Thymus (tissue), 11 donors: ENCODE measurements at regions not wholly inside any gene's neighbourhood (a gene's known extent, or its start where the extent isn't known, plus 50 kb on each side); places are given as distances from the start of the nearest gene placed in this dataset.

Source experiments
- DNase-seq, 9 donors: peaks; one replicate each; pipeline ENCODE4 v3.0.0-alpha.2; 2013; ENCODE audit warnings: low spot score in 9 of 9, low read depth in 6 of 9, missing footprints in 1 of 9
- H3K27ac ChIP-seq, 2 donors: one replicate each; pipeline ENCODE4 v1.5.1; 2013; ENCODE audit warnings: control low read depth in 1 of 2, low read depth in 1 of 2, low read length in 1 of 2, mild to moderate bottlenecking in 1 of 2, moderate library complexity in 1 of 2
- H3K27me3 ChIP-seq, 2 donors: one replicate each; pipeline ENCODE4 v1.5.1; 2013; ENCODE audit warnings: low read length in 1 of 2; ENCODE audit not compliant: control insufficient read depth in 2 of 2, insufficient read depth in 1 of 2
- H3K36me3 ChIP-seq, 2 donors: one replicate each; pipeline ENCODE4 v1.5.1; 2013; ENCODE audit warnings: low read length in 1 of 2, mild to moderate bottlenecking in 1 of 2, moderate library complexity in 1 of 2; ENCODE audit not compliant: control insufficient read depth in 2 of 2, insufficient read depth in 2 of 2
- H3K4me1 ChIP-seq, 2 donors: one replicate each; pipeline ENCODE4 v1.5.1; 2013; ENCODE audit warnings: low read length in 2 of 2; ENCODE audit not compliant: control insufficient read depth in 2 of 2, insufficient read depth in 2 of 2
- H3K4me3 ChIP-seq, 2 donors: one replicate each; pipeline ENCODE4 v1.5.1; 2013; ENCODE audit warnings: low read length in 2 of 2, control low read depth in 1 of 2, mild to moderate bottlenecking in 1 of 2
- H3K9me3 ChIP-seq, 2 donors: one replicate each; pipeline ENCODE4 v1.5.1; 2013; ENCODE audit warnings: low read length in 1 of 2, mild to moderate bottlenecking in 1 of 2; ENCODE audit not compliant: control insufficient read depth in 2 of 2, insufficient read depth in 1 of 2
- WGBS: extraction: QIAGEN DNeasy Blood & Tissue Kit; methylation state at CpG from one replicate; pipeline ENCODE4 v1.1.7; 2013; 5-methylcytosine and 5-hydroxymethylcytosine counted together
- donor health status: healthy.

- no peaks in the 10 kb centered on the region for H3K36me3 ChIP-seq
- H3K9me3 ChIP-seq = no peaks in the 10 kb centered on the region
- no peak overlapping the region for H3K27ac ChIP-seq
- WGBS = 96% methylated on average over 1 of the region's 1 CpG
- no peak for DNase-seq
- H3K4me1 ChIP-seq = no peaks in the 10 kb centered on the region
- no peak overlapping the region for H3K4me3 ChIP-seq
- no peaks in the 10 kb centered on the region for H3K27me3 ChIP-seq
Measured at GRCh38 chr10:30256084-30256483, 93.0 kb downstream of the MTPAP start.

GRCh38 chr10:30254926-30255325 is 94.2 kb downstream of the MTPAP start:
- no peaks in the 10 kb centered on the region for H3K9me3 ChIP-seq
- no peak overlapping the region for H3K4me3 ChIP-seq
- H3K27ac ChIP-seq = no peak overlapping the region
- H3K27me3 ChIP-seq = no peaks in the 10 kb centered on the region
- no peak for DNase-seq
- 87% methylated on average over 1 of the region's 1 CpG for WGBS
- no peaks in the 10 kb centered on the region for H3K36me3 ChIP-seq
- H3K4me1 ChIP-seq = no peaks in the 10 kb centered on the region

- H3K4me1 ChIP-seq = no peaks in the 10 kb centered on the region
- H3K36me3 ChIP-seq = no peaks in the 10 kb centered on the region
- peaks cover 0 to 3% of the 10 kb centered on the region in 2 donors for H3K9me3 ChIP-seq
- H3K27ac ChIP-seq = no peak overlapping the region
- no peak for DNase-seq
- H3K4me3 ChIP-seq = no peak overlapping the region
- H3K27me3 ChIP-seq = no peaks in the 10 kb centered on the region
- 88% methylated on average over 4 of the region's 4 CpGs for WGBS
Measured at GRCh38 chr10:30248728-30249127, 100.3 kb downstream of the MTPAP start.

GRCh38 chr10:30247704-30248103 is 101.4 kb downstream of the MTPAP start:
- H3K27ac ChIP-seq = no peak overlapping the region
- no peak overlapping the region for H3K4me3 ChIP-seq
- H3K36me3 ChIP-seq = no peaks in the 10 kb centered on the region
- no peak for DNase-seq
- H3K27me3 ChIP-seq = no peaks in the 10 kb centered on the region
- no peaks in the 10 kb centered on the region for H3K4me1 ChIP-seq
- peaks cover 0 to 3% of the 10 kb centered on the region in 2 donors for H3K9me3 ChIP-seq
- 98% methylated on average over 4 of the region's 4 CpGs for WGBS

GRCh38 chr10:30241422-30242110 is 107.5 kb downstream of the MTPAP start:
- H3K4me3 ChIP-seq = no peak overlapping the region
- 83% methylated on average over 6 of the region's 6 CpGs for WGBS
- H3K27me3 ChIP-seq = no peaks in the 10 kb centered on the region
- no peaks in the 10 kb centered on the region for H3K9me3 ChIP-seq
- H3K4me1 ChIP-seq = peaks cover 0 to 6% of the 10 kb centered on the region in 2 donors
- H3K27ac ChIP-seq = no peak overlapping the region
- no peaks in the 10 kb centered on the region for H3K36me3 ChIP-seq
- no peak for DNase-seq

- Histone ChIP-seq H3K36me3 (no peaks in the 10 kb centered on the region), H3K4me3 (no peak overlapping the region), H3K9me3 (no peaks in the 10 kb centered on the region), H3K27me3 (no peaks in the 10 kb centered on the region), H3K4me1 (peaks cover 0 to 6% of the 10 kb centered on the region in 2 donors), H3K27ac (no peak overlapping the region)
- 37% methylated on average over 8 of the region's 8 CpGs for WGBS
- DNase-seq = no peak
Measured at GRCh38 chr10:30238836-30239235, 110.2 kb downstream of the MTPAP start.

- H3K36me3 ChIP-seq = no peaks in the 10 kb centered on the region
- WGBS = 97% methylated on average over 4 of the region's 4 CpGs
- no peaks in the 10 kb centered on the region for H3K27me3 ChIP-seq
Measured at GRCh38 chr10:30233186-30233959, 115.7 kb downstream of the MTPAP start.

GRCh38 chr10:30231709-30232108 is 117.4 kb downstream of the MTPAP start:
- DNase-seq = no peak
- no peaks in the 10 kb centered on the region for H3K36me3 ChIP-seq
- H3K4me1 ChIP-seq = peaks cover 0 to 8% of the 10 kb centered on the region in 2 donors
- H3K4me3 ChIP-seq = no peak overlapping the region
- no peaks in the 10 kb centered on the region for H3K27me3 ChIP-seq
- WGBS = 97% methylated on average over 5 of the region's 5 CpGs
- no peak overlapping the region for H3K27ac ChIP-seq
- no peaks in the 10 kb centered on the region for H3K9me3 ChIP-seq

More at GRCh38 chr10:30233186-30233959, 115.7 kb downstream of the MTPAP start:
- H3K9me3 ChIP-seq = no peaks in the 10 kb centered on the region
- H3K4me1 ChIP-seq = peaks cover 0 to 8% of the 10 kb centered on the region in 2 donors
- no peak overlapping the region for H3K27ac ChIP-seq
- no peak for DNase-seq
- H3K4me3 ChIP-seq = no peak overlapping the region

GRCh38 chr10:30231071-30231652 is 117.9 kb downstream of the MTPAP start:
- H3K27ac ChIP-seq = peak overlapping the region in 1 of 2 donors; percentile 52
- no peaks in the 10 kb centered on the region for H3K36me3 ChIP-seq
- 41% methylated on average over 8 of the region's 8 CpGs for WGBS
- no peaks in the 10 kb centered on the region for H3K9me3 ChIP-seq
- H3K4me3 ChIP-seq = no peak overlapping the region
- DNase-seq = peak in 8 of 9 donors; percentile 4 to 57 (median 22)
- H3K27me3 ChIP-seq = no peaks in the 10 kb centered on the region
- H3K4me1 ChIP-seq = peaks cover 0 to 8% of the 10 kb centered on the region in 2 donors
